ENCODE measurements at regions not wholly inside any gene's neighbourhood (a gene's known extent, or its start where the extent isn't known, plus 50 kb on each side); places are given as distances from the start of the nearest gene placed in this dataset.

DNA sequence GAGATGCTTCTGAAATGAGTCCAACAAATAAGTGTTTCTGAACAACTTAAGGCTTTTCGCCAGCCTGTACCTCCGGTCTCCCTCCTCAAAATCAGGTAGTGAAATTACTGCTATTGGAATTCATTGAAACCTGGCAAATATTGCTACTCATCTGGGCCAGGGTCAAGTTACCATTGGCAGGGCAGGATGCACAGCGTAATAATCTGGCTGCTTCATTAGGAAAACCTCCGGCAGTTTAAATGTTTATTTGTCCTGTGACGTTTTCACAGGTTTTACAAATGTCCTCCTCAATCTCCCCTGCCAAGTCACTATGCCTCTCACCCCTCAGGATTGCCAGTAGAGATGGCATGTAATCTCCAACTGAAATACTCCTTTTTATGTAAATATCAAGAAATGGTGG, 92.6 kb upstream of the KDR start:
- H3K9me3 ChIP-seq (ENCODE audit: insufficient read depth, low read length) = no peaks in the 10 kb centered on the region
- H3K27ac ChIP-seq (ENCODE audit: low read length) = no peak overlapping the region
- H3K4me3 ChIP-seq (ENCODE audit: low read length) = no peak overlapping the region
- no peak for TF ChIP-seq EZH2phosphoT487 (IDR thresholded peaks at IDR 0.05; ENCODE audit: low read depth)
- TF ChIP-seq, protein P1, sequence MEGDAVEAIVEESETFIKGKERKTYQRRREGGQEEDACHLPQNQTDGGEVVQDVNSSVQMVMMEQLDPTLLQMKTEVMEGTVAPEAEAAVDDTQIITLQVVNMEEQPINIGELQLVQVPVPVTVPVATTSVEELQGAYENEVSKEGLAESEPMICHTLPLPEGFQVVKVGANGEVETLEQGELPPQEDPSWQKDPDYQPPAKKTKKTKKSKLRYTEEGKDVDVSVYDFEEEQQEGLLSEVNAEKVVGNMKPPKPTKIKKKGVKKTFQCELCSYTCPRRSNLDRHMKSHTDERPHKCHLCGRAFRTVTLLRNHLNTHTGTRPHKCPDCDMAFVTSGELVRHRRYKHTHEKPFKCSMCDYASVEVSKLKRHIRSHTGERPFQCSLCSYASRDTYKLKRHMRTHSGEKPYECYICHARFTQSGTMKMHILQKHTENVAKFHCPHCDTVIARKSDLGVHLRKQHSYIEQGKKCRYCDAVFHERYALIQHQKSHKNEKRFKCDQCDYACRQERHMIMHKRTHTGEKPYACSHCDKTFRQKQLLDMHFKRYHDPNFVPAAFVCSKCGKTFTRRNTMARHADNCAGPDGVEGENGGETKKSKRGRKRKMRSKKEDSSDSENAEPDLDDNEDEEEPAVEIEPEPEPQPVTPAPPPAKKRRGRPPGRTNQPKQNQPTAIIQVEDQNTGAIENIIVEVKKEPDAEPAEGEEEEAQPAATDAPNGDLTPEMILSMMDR (IDR thresholded peaks at IDR 0.05; ENCODE audit: low read depth, low read length) = no peak
- 0 out of 2 replicates have a peak overlapping the region, but pooled peaks have one; percentile 0 for H3K4me2 ChIP-seq (ENCODE audit: low read length)
- H3K4me1 ChIP-seq (ENCODE audit: low read length) = peaks cover 11% of the 10 kb centered on the region
- no peaks in the 10 kb centered on the region for H3K27me3 ChIP-seq (ENCODE audit: low read depth, low read length)
- H3K9ac ChIP-seq (ENCODE audit: low read length) = no peak overlapping the region
- no peaks in the 10 kb centered on the region for H3K79me2 ChIP-seq (ENCODE audit: low read length)
- no peaks in the 10 kb centered on the region for H4K20me1 ChIP-seq (ENCODE audit: insufficient read depth, low read length)
- H2AFZ ChIP-seq (ENCODE audit: low read depth, low read length) = no peak overlapping the region
- H3K36me3 ChIP-seq (replicated peaks; ENCODE audit: low read depth, low read length) = no peaks in the 10 kb centered on the region

DNA sequence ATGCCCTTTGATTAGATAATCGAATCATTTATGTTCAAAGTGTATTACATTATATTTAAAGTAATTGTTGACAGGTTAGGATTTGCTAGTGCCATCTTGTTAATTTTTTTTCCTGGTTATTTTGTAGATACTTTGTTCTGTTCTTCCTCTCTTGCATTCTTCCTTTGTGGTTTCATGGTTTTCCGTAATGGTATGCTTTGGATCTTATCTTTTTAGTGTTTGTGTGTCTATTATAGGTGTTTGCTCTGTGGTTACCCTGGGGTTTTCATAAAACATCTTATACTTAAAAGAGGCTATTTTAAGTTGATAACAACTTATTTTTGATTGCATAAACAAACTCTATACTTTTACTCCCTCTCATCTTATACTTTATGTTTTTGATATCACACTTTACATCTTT, 108.2 kb upstream of the SRD5A3 start:
- H4K20me1 ChIP-seq (ENCODE audit: insufficient read depth, low read length) = no peaks in the 10 kb centered on the region
- H2AFZ ChIP-seq (ENCODE audit: low read depth, low read length) = no peak overlapping the region
- 0 out of 2 replicates have a peak, but pooled peaks cover 5% of the 10 kb centered on the region for H3K9me3 ChIP-seq (ENCODE audit: insufficient read depth, low read length)
- no peak overlapping the region for H3K27ac ChIP-seq (ENCODE audit: low read length)
- H3K4me1 ChIP-seq (ENCODE audit: low read length) = no peaks in the 10 kb centered on the region
- H3K79me2 ChIP-seq (ENCODE audit: low read length) = no peaks in the 10 kb centered on the region
- TF ChIP-seq, protein P1 (IDR thresholded peaks at IDR 0.05; ENCODE audit: low read depth, low read length) = no peak
- no peak for TF ChIP-seq EZH2phosphoT487 (IDR thresholded peaks at IDR 0.05; ENCODE audit: low read depth)
- H3K27me3 ChIP-seq (ENCODE audit: low read depth, low read length) = no peaks in the 10 kb centered on the region
- H3K36me3 ChIP-seq (replicated peaks; ENCODE audit: low read depth, low read length) = no peaks in the 10 kb centered on the region
- no peak overlapping the region for H3K9ac ChIP-seq (ENCODE audit: low read length)
- H3K4me3 ChIP-seq (ENCODE audit: low read length) = no peak overlapping the region
- H3K4me2 ChIP-seq (ENCODE audit: low read length) = no peak overlapping the region

DNA sequence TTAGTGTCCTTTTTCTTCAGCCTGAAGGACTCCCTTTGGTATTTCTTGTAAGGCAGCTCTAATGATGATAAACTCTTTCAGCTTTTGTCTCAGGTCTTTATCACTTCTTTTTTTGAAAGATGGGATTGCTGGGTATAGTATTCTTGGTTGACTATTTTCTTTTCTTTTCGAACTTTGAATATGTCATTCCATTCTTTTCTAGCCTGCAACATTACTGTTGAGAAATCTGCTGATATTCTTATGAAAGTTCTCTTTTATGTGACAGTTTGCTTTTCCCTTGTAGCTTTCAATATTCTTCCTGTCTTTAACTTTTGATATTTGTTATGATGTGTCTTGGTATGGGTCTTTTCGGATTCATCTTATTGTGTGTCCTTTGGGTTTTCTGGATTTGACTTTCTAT, 107.6 kb upstream of the SRD5A3 start:
- H3K4me3 ChIP-seq (ENCODE audit: low read length) = no peak overlapping the region
- H3K27me3 ChIP-seq (ENCODE audit: low read depth, low read length) = no peaks in the 10 kb centered on the region
- H3K27ac ChIP-seq (ENCODE audit: low read length) = no peak overlapping the region
- H2AFZ ChIP-seq (ENCODE audit: low read depth, low read length) = no peak overlapping the region
- H3K4me2 ChIP-seq (ENCODE audit: low read length) = no peak overlapping the region
- no peak for TF ChIP-seq EZH2phosphoT487 (IDR thresholded peaks at IDR 0.05; ENCODE audit: low read depth)
- no peak overlapping the region for H3K9ac ChIP-seq (ENCODE audit: low read length)
- 0 out of 2 replicates have a peak, but pooled peaks cover 5% of the 10 kb centered on the region for H3K9me3 ChIP-seq (ENCODE audit: insufficient read depth, low read length)
- no peaks in the 10 kb centered on the region for H3K4me1 ChIP-seq (ENCODE audit: low read length)
- H3K36me3 ChIP-seq (replicated peaks; ENCODE audit: low read depth, low read length) = no peaks in the 10 kb centered on the region
- no peaks in the 10 kb centered on the region for H3K79me2 ChIP-seq (ENCODE audit: low read length)
- H4K20me1 ChIP-seq (ENCODE audit: insufficient read depth, low read length) = no peaks in the 10 kb centered on the region

DNA sequence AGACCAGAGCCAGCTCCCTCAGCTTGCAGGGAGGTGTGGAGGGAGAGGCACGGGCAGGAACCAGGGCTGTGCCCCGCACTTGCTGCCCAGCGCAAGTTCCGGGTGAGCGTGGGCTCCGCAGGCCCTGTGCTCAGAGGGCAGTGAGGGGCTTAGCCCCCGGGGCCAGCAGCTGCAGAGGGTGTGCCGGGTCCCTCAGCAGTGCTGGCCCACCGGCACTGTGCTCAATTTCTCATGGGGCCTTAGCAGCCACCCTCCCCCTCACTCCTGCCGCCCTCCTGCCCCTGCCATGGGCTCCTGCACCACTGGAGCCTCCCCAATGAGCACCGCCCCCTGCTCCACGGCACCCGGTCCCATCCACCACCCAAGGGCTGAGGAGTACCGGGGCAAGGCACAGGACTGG, 104.6 kb upstream of the SRD5A3 start:
- H3K27ac ChIP-seq (ENCODE audit: low read length) = no peak overlapping the region

More for the DNA sequence above, 104.6 kb upstream of the SRD5A3 start:
- Histone ChIP-seq H2AFZ (ENCODE audit: low read depth, low read length) (no peak overlapping the region), H3K4me1 (ENCODE audit: low read length) (no peaks in the 10 kb centered on the region), H4K20me1 (ENCODE audit: insufficient read depth, low read length) (no peaks in the 10 kb centered on the region), H3K27me3 (ENCODE audit: low read depth, low read length) (no peaks in the 10 kb centered on the region), H3K9ac (ENCODE audit: low read length) (no peak overlapping the region), H3K4me3 (ENCODE audit: low read length) (no peak overlapping the region), H3K4me2 (ENCODE audit: low read length) (no peak overlapping the region), H3K79me2 (ENCODE audit: low read length) (no peaks in the 10 kb centered on the region), H3K36me3 (replicated peaks; ENCODE audit: low read depth, low read length) (no peaks in the 10 kb centered on the region), H3K9me3 (ENCODE audit: insufficient read depth, low read length) (0 out of 2 replicates have a peak, but pooled peaks cover 5% of the 10 kb centered on the region)
- TF ChIP-seq, protein P1 (IDR thresholded peaks at IDR 0.05; ENCODE audit: low read depth, low read length) = no peak
- TF ChIP-seq EZH2phosphoT487 (IDR thresholded peaks at IDR 0.05; ENCODE audit: low read depth) = no peak

Measured in OCI-LY3 (cell line).